ENCODE measurements at regions not wholly inside any gene's neighbourhood (a gene's known extent, or its start where the extent isn't known, plus 50 kb on each side); places are given as distances from the start of the nearest gene placed in this dataset.

GRCh38 chr2:71872466-71873051 lies 275.1 kb downstream of the CYP26B1 start:
- Histone ChIP-seq H3K27ac (ENCODE audit: low read depth, low read length) (no peak overlapping the region), H2BK120ac (replicated peaks; ENCODE audit: low read depth, low read length) (no peak overlapping the region), H2AFZ (ENCODE audit: low read length) (no peak overlapping the region), H2BK12ac (ENCODE audit: low read depth, low read length) (no peak overlapping the region), H3K27me3 (replicated peaks in 1 of 4; ENCODE audit: control insufficient read depth in 3 of 4, extremely low read depth in 1 of 4, insufficient read depth in 3 of 4, low read length in 3 of 4) (no peaks in the 10 kb centered on the region; a peak in 1 of 7 replicates), H2AK5ac (ENCODE audit: low read depth, low read length) (no peak overlapping the region), H3K79me1 (ENCODE audit: low read depth, low read length) (no peaks in the 10 kb centered on the region), H4K8ac (ENCODE audit: extremely low read depth, insufficient read depth, low read length) (no peak overlapping the region), H4K20me1 (replicated peaks in 1 of 2; ENCODE audit: control insufficient read depth in 1 of 2, insufficient read depth in 2 of 2, low read length in 2 of 2) (no peaks in the 10 kb centered on the region), H3K4me3 (ENCODE audit: extremely low read depth in 1 of 4, insufficient read depth in 2 of 4, low read depth in 3 of 4, low read length in 4 of 4) (no peak overlapping the region), H3K18ac (ENCODE audit: extremely low read depth, low read length) (no peak overlapping the region), H4K5ac (ENCODE audit: insufficient read length, low read depth, low read length) (no peak overlapping the region), H3K9me3 (ENCODE audit: insufficient read depth in 2 of 2, low read depth in 1 of 2, low read length in 1 of 2) (0 out of 4 replicates have a peak, but pooled peaks cover 0 to 2% of the 10 kb centered on the region in 2 experiments), H3K9ac (replicated peaks in 1 of 4; ENCODE audit: extremely low read depth in 1 of 4, low read depth in 3 of 4, low read length in 3 of 4) (no peak overlapping the region), H3K4me1 (replicated peaks in 1 of 4; ENCODE audit: control insufficient read depth in 3 of 4, insufficient read depth in 4 of 4, low read length in 3 of 4) (no peaks in the 10 kb centered on the region; a peak in 1 of 7 replicates), H2BK15ac (ENCODE audit: low read length) (no peak overlapping the region), H3K14ac (ENCODE audit: insufficient read length) (no peak overlapping the region), H4K91ac (replicated peaks; ENCODE audit: insufficient read length, low read length) (no peak overlapping the region), H3K23ac (ENCODE audit: insufficient read length) (no peak overlapping the region), H3K4ac (replicated peaks; ENCODE audit: insufficient read length, low read depth, low read length) (no peak overlapping the region), H3K23me2 (ENCODE audit: low read depth, low read length) (no peaks in the 10 kb centered on the region; the same call in 1 of the 2 replicates), H3K56ac (replicated peaks; ENCODE audit: insufficient read length, low read depth, low read length) (no peak overlapping the region), H2BK5ac (ENCODE audit: low read depth, low read length) (no peak overlapping the region), H3K4me2 (ENCODE audit: insufficient read depth in 1 of 2, low read depth in 2 of 2, low read length in 2 of 2) (no peak overlapping the region), H3K36me3 (ENCODE audit: control insufficient read depth in 2 of 4, insufficient read depth in 4 of 4, low read length in 3 of 4) (no peaks in the 10 kb centered on the region), H3K79me2 (ENCODE audit: control insufficient read depth in 1 of 2, insufficient read depth in 2 of 2, low read length in 2 of 2) (no peaks in the 10 kb centered on the region), H2BK20ac (ENCODE audit: low read length) (no peak overlapping the region)
- CTCF ChIA-PET (ENCODE audit: partially characterized antibody): interaction anchor here (0.6 to 3.2 kb wide), 16 partner anchors 9 to 335 kb away, joined by 3 to 22 read pairs (median 5); no protein-coding TSS in a partner anchor
- POLR2A ChIA-PET (ENCODE audit: partially characterized antibody): no interaction called here
- FAIRE-seq: no peak
- no peak for DNase-seq (ENCODE audit: low read depth in 1 of 2, low spot score in 2 of 2)
- WGBS, 2 experiments (ENCODE audit: extremely low coverage in 1 of 2, insufficient coverage in 1 of 2, insufficient read length in 1 of 2, insufficient replicate concordance in 2 of 2, low coverage in 1 of 2, low lambda C conversion rate in 2 of 2, missing lambda C conversion rate in 1 of 2): 92% methylated on average over 12 of the region's 12 CpGs; no CpG with 5 or more reads in 1 of the 2 experiments
- TF ChIP-seq E2F6 (IDR thresholded peaks at IDR 0.05): no peak
- no peak for TF ChIP-seq TAF7 (optimal IDR thresholded peaks at IDR 0.05; ENCODE audit: borderline replicate concordance, low read depth, low read length)
